ENCODE measurements at regions not wholly inside any gene's neighbourhood (a gene's known extent, or its start where the extent isn't known, plus 50 kb on each side); places are given as distances from the start of the nearest gene placed in this dataset.
"Not testable (repeated sequence)": the region's sequence is repeated elsewhere in the genome, so short reads cannot be mapped to it uniquely, and the experiment has no call there.

- not testable (repeated sequence) for TF ChIP-seq CTCF (conservative IDR thresholded peaks at IDR 0.05; ENCODE audit: low read length); EZH2phosphoT487 (IDR thresholded peaks at IDR 0.05; ENCODE audit: borderline replicate concordance, low read depth, low read length)
Measured at GRCh38 chr16:70014915-70015314, 63.8 kb downstream of the CLEC18A start.
